Activated naive CD4-positive, alpha-beta T cell treated with anti-CD3 and anti-CD28 coated beads, Interleukin-2, amount 50 U/mL, for 16 hours (primary cell): ENCODE measurements at regions not wholly inside any gene's neighbourhood (a gene's known extent, or its start where the extent isn't known, plus 50 kb on each side); places are given as distances from the start of the nearest gene placed in this dataset.

Experiments used
- DNase-seq: peaks from one replicate; pipeline ENCODE4 v3.0.0-alpha.2; 2020

DNA sequence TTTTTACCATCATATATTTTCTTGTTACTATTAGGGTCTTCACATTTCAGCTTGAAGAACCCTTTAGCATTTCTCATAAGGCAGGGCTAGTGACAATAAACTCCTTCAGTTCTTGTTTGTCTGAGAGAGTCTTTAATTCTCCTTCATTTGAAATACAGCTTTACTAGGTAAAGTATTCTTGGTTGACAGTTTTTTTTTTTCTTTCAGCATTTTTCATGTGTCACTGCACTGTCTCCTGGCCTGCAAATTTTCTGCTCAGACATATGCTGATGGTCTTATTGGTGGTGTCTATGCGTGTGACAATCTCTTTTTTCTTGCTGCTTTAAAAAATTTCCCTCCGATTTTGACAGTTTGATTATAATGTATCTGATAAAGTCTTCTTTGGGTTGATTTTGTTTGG, 399.9 kb downstream of the SH3GL2 start:
- no peak for DNase-seq

DNA sequence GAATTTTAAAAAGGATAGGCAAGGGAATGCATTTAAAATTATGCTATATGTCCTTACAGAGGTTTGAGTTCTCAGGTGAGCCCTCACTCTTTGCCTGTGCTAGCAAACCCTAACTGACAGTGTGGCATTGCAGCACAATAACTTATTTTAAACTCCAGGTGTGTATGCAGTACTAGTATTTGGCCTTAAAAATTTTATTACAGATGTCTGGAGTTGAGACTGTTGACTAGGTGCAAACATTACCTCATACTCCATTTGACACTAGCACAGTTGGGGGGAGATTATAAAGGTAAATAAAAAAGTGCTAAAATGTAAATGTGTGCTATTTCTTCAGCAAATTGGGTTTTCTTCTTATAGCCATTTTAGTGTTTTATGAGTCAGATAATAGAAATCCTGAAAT, 407.7 kb downstream of the SH3GL2 start:
- DNase-seq, result no peak

DNA sequence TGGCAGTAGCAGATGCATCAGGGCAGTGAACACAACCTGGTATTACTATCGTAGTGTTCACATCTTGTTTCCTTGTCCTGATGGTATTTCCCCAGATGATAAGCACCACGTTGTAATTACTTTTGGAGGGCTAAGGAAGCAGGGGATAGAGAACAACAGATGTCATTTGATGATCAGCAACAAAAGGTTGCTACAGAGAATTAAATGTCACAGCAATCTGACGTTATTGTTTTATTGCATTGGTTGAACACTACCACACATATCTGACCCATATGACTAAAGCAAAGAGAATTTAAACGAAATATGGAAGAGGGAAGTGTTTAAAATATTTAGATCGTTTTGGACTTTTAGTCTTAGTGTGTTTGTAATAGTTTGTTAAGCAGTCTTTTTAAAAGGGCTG, 408.3 kb downstream of the SH3GL2 start:
- no peak for DNase-seq

DNA sequence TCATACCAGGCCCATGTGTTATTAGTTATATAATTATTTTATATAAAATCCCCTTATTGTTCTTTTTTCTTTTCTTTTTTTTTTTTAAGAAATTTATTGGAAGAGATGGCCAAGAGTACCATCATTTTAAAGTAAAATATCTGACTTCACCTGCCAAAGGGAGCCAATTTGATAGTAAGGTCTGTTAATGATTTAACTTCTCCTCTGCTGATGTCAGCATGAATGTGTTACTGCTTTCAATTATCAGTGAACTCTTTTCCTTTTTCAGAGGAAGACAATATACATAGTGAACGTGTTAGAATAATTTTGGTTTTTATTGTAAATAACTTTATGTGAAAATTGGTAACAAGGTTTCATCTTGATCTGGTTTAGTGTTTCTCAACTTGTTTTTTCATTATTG, 409.6 kb downstream of the SH3GL2 start:
- no peak for DNase-seq

DNA sequence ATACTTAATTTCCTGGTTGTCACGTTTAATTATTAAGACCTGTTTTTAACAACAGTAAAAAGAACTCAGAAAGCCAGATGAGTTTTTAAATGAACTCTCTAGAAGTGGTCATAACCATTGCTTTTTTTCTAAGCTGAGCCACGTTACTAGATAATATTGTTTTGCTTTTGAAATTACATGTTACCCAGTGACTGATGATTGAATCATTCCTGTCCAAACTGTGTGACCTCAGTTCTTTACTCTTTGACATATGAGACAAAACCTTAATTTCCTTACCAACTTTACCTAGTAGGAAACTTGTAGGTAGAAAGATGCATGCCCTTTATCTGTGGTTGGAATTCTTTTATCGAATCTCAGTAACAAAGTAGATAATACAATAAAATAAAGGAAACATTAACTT, 411.7 kb downstream of the SH3GL2 start:
- DNase-seq, result no peak

DNA sequence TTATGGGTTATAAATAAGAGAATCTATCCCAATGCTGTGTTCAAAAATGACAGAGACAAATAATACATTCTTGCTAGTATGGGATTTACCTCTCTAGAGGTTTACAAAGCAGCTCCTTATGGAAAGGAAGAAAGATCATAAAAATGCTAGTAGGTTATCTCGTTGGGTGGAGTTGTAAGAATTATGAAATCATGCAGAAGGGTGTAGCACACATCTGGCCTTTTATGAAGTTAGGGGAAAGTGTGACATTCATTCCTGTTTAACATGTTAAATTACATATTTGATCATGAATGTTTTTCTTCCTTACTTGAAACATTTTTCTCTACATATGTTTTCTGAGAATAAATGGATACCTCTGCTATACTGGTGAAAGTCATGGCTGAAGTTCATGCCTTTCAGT, 414.2 kb downstream of the SH3GL2 start:
- DNase-seq, result no peak

DNA sequence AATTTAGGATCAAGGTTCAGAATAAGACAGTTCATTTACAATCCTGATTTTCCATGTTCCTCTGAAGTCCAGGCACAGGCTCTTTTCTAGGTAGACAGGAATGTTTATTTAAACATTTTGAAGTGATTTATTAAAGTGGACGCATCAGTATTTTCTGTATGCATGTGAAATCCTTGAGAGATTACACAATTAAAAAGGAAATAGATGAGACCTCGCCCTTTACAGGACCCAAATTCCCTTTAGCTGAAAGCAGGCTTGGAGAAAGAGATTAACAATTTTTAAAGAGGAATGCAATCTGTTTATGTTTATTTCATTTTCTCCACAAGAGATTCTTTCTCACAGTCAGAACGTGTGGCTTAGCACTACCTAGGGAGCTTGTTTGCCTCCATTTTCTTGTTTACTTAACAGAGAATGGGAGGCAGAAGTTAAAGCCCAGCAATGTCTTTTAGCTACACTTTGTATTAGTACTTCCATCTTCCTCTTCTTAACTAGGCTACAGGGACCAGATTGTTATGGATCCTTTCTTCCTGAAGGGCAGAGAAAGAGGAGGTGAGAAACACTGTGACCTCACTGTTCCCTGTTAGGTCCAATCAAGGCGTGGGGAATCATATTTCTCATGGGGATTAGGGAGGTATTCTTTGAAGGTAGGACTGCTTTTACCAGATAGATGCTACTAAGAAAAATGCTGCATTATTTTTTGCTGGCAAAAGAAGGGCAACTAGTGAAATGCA, 416.0 kb downstream of the SH3GL2 start:
- DNase-seq, result no peak

DNA sequence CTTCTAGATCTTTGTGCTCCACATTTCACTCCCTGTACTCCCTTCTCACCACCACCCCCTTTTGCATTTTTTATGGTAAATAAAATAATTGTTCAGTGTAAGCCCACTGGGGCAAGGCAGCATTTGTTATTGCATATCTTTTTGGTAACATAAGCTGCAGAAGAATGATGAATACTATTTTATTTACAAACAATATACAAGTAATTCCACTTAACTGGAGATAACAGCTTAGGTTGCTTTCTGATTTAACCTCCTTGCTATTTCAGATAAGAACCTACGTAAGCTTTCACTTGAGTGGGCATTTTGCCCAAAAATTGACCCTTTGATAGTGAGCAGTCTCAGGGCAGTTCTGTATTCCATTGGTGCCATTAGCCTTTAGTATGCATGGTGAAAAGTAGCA, 417.9 kb downstream of the SH3GL2 start:
- DNase-seq, result no peak

DNA sequence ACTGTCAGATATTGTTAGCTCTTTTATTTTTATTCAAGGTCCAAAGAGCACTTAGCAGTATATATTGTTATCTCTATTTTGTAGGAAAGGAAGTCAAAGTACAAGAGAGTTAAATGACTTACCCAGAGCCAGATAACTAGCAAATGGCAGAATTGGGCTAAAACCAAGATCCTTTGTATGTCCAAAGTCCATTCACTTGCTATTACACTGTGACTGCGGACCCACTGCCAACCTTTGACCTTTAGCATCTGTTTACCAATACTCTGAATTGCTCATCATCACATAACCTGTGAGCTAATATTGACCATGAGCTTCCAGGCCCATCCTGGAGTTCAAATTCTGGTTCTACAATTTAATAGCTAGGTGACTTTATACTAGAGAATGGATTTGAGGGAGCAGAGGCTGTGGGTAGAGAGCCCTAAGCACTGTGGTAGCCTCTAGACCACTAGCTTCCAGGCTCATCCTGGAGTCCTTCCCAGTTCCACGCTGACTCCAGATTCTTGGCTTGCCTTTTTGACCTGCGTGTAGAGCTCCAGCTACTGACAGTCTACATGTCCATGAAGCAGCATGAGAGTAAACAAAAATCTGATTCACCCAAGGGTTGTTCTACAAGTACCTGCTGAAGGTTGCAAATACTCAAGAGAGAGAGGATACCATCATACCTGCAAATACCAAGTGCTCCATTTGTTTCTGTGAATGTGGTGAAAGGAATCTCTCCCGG, 424.0 kb downstream of the SH3GL2 start:
- DNase-seq, result no peak

DNA sequence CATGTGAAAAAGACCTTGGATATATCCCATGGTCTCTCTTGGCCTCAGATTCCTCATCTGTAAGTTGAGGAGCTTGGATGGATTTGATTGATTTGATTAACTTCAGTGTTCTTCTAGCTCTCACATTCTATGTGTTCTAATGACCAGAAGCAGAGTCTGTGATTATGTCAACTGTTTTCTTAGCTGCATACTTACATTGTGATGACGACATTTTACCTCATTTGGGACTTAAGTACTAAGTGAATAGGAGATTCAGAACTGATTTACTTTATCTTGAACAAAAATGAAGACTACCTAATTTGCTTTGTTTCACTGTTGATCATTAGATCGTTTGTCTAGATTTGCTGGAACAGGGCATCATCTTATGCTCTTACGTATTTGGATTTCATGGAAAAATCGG, 427.7 kb downstream of the SH3GL2 start:
- DNase-seq, result no peak

DNA sequence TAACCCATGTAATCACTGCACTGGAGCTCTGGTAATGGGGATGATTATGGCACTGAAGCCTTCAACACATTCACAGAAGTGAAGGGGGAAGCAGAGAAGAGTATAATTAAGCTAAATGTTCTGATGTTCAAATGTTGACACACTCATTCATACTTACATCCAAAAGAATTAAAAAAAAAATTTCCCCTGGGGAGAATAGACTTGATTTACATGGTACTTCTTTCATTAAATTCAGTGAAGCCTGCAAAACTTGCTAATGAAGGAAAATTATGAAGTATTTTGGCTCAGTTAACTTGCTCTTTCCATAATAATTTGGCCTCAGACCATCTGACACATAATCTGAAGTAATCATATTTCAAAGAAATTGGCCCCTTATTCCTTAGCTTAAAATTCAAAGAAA, 428.8 kb downstream of the SH3GL2 start:
- no peak for DNase-seq

DNA sequence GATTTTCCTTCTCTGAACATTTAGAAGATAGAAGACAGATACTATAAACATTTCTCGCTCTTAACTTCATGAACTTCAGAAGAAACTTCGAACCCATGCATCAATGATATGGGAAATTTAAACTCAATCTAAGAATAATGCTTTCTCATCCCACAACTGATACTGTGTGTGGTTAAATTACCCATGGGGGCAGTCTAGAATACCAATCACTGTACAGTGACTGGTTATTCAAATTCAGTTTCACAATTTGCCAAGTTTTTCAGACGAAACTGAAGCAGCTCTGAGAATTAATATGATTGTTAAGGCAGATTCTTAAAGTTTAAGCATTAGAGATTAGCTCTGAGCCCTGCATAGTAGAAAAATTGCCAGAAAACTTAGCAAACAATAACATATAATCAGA, 431.0 kb downstream of the SH3GL2 start:
- DNase-seq, result no peak

DNA sequence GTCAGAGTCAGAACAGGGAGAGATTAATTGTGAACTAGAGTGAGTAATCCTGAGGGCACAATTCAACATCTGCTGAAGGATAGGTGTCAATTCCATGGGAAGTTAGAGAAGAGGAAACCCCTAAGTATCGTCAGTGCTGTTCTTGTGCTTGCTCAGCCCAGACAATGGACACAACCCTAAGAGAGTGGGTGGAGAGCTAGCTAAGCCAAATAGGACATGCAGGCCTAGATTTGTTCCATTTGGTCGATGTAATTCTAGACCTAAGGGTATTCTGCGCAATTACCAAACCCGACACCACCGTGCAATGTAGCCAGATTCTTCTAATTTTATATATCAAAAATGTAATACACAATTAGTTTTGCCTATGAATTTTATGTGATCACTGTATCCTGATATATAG, 431.6 kb downstream of the SH3GL2 start:
- DNase-seq, result no peak

DNA sequence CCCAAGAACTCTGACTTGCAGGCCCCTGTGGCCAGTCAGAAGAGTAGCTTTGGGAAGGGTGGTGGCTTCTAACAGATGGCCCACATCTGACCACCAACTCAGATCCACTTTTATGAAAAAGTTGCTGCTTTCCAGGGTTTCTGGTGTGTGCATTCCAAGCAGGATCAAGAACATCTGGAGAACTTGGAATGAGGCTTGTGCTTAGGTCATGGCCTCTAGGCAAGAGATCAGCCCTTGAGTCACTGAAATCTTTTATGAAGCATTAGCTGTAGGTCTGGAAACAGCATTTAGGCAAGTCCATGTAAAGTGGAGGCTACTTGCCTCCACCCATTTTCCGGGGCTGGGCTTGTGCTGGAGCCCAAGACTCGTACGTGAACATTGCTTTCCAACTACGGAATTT, 433.3 kb downstream of the SH3GL2 start:
- DNase-seq, result no peak

DNA sequence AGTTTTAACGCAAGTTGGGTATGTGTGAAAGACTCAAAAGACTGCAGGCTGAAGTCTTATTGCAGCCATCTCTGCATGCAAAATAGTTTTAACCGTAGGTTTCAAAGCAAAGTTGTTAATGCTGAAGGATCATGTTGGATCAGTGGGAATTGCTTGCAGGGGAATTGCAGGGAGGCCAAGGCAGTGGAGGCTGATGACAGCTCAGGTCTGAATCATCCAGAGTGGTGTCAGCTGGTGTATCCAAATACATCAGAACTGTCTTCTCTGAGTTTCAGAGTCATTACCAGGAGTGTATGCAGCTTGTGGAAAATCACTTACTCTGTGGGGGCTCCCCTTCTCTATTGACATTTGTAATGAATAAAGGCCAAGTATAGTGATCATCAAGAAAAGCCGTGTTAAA, 435.7 kb downstream of the SH3GL2 start:
- DNase-seq, result no peak

DNA sequence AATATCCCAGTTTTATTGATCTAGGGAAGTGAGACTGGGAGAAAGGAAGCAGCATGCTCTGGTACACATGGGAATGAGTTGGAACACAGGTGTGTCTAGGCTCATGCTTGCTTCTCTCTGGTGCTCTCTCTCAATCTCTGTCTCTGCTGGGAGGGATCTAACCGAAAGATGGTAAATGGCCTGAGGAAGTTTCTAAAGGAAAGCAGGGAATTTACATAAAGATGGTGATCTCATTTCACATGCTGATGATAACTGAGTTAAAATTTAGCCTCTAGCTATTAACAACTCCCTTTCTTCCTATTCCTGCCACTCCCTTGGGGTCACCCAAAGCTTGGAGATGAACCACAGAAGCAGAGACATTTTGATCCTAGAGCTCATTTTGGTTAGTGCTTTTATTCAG, 436.2 kb downstream of the SH3GL2 start:
- no peak for DNase-seq

DNA sequence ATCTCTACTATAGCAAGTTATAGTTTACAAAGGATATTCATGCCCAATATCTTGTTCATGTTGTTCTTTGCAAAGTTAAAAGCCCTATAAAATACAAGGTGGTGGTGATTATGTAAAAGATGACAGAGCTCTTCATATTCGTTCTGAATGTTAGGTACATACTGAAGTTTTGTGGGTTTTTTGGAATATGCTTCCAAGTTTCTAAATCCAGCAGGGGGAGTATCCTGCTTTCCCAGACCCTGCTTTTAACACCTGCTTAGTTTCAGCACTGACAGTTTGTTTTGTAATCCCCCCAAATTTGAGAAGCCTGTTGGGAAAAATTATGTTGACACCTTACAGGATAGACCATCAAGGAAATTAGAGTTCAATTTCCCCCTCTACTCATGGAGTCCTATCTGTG, 438.3 kb downstream of the SH3GL2 start:
- DNase-seq, result no peak

DNA sequence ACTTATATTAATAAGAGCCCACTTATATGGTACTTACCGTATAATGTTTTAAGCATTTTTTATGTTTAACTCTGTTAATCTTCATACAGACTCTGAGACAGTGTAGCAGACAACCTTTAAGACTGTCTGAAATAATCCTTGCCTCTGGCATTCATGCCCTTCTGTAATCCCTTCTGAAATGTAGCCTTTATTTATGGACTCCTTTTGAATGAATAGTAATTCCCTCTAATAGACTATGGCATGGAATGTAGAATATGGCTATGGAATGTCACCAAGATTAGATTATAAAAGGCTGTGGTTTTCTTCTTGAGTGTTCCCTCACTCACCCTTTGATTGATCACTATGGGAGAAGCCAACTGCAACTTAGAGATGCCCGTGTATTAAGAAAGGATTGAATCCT, 439.4 kb downstream of the SH3GL2 start:
- no peak for DNase-seq

DNA sequence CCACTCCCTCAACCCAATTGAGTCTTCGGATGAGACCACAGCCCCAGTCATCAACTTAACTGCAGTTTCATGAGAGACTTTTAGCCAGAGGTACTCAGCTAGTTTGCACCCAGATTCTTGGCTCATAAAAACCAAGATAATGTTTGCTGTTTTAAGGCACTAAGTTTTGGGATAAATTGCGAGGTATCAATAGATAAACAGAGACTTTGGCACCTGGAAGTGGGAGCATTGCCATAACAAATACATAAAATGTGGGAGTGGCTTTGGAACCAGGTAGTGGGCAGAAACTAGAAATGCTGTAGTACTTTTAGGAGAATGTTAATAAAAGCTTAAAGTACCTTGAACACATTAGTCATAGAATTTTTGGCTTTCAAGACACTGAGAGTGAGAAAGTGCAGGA, 439.8 kb downstream of the SH3GL2 start:
- DNase-seq, result no peak

DNA sequence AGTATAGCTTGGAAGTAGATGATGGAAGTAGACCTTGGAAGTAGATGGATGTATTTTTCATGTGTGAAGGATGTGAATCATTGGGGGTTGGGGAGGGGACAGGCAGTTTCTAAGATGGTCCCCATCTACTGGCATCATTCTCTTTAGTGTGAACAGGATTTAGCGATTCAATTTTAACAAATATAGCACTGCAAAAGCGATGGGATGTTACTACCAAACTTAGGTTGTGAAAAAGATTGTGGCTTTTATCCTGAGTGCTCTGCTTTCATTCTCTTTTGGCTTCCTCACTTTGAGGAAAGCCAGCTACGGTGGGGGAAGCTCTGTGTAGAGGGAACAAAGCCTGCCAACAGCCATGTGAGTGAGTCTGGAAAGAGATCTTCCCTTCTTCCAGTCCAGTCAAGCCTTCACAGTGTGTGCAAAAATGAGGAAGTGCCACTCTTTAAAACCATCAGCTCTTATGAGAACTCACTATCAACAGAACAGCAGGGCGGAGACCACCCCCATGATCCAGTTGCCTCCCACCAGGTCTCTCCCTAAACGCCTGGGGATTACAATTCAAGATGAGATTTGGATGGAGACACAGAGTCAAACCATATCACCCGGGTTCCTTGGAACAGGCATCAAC, 441.4 kb downstream of the SH3GL2 start:
- DNase-seq, result no peak

DNA sequence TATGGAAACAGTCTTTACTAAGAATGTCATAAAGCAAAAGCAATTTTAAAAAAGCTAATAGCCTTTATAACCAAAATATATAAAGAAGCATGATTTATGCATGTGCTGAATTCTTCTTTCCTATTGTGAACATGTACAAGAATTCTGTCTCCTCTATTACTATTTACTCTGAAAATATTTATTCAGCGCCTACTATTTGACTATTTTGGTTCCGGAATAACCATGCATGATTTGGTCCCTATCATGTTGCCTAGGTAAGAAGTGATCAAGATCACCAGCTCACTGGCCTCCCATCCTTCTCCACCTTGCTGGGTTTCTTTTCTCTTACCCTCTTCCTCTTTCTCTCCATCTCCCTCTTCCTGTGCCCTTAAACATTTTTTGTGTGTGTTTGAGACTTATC, 443.8 kb downstream of the SH3GL2 start:
- no peak for DNase-seq

DNA sequence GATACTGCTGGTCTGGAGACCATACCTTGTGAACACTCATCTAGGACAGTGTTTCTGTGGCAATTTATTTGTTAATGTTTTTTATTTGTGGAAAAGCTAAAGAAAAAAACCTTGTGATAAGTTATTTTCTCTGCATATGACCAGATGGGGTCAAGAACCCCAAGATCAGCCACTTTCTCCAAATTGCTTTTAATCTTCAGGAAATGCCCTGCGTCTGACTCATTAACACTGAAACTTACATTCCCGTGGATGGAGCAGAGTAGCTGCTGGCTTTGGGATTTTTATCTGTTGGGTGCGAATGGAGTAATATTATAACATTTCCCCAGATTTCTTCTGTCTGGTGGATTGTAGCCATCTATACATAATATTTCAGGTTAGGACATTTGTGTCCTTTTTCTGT, 444.5 kb downstream of the SH3GL2 start:
- DNase-seq, result no peak

DNA sequence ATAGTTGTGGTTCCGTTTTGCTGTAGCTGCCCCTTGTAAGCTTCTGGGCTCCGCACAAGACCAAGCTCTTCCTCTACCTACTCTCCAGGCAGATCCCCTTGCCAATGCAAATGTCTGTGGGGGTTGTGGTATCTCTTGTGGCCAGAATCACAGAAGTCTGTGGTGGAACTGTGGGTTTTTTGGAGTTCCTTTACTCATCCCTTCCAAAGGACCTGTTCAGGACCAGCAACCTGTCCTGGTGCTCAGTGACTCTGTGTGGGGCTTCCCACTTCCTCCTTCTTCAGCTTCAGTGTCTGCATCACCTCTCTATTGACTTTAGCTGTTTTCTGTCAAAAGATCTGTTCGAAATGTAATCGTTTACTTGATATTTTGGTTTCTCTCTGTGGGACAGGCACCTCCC, 441.3 kb upstream of the ADAMTSL1 start:
- DNase-seq, result no peak

DNA sequence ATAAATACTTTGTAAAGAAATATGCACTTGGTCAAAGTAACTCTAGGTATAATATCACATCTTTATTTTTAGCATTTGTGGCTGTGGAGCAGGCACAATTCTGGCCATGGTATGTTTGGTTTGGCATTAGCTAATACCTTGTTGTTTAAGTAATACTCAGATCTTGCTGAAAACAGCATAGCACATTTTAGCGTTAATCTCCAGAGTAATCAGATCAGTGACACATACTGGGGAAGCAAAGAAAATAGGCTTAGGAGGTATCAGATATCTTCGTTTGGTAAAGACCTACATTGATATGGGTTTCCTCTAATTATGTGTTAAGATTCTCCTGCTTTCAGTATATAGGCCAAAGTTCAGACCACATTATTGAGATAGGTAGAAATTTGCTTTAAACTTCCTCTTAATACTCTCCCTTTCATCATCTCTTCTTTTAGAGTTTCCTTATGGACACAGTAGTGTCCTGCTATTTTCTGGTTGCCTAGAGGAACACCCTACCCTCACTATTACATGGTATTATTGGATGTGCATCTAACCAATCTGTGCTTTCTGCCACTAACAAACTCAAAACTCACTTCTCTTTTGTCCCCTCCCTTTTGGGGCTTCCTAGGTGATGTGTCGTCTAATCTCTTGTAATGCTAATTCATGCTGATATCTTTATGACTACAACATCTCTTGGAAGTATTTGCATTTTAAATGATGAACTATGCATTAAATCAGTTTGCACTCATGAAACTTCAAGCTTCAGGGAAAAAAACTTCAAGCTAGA, 437.3 kb upstream of the ADAMTSL1 start:
- DNase-seq, result no peak
